Thymus (tissue), 11 donors: ENCODE measurements at regions not wholly inside any gene's neighbourhood (a gene's known extent, or its start where the extent isn't known, plus 50 kb on each side); places are given as distances from the start of the nearest gene placed in this dataset.

Source experiments
- DNase-seq, 9 donors: peaks; one replicate each; pipeline ENCODE4 v3.0.0-alpha.2; 2013; ENCODE audit warnings: low spot score in 9 of 9, low read depth in 6 of 9, missing footprints in 1 of 9
- H3K27ac ChIP-seq, 2 donors: one replicate each; pipeline ENCODE4 v1.5.1; 2013; ENCODE audit warnings: control low read depth in 1 of 2, low read depth in 1 of 2, low read length in 1 of 2, mild to moderate bottlenecking in 1 of 2, moderate library complexity in 1 of 2
- H3K27me3 ChIP-seq, 2 donors: one replicate each; pipeline ENCODE4 v1.5.1; 2013; ENCODE audit warnings: low read length in 1 of 2; ENCODE audit not compliant: control insufficient read depth in 2 of 2, insufficient read depth in 1 of 2
- H3K36me3 ChIP-seq, 2 donors: one replicate each; pipeline ENCODE4 v1.5.1; 2013; ENCODE audit warnings: low read length in 1 of 2, mild to moderate bottlenecking in 1 of 2, moderate library complexity in 1 of 2; ENCODE audit not compliant: control insufficient read depth in 2 of 2, insufficient read depth in 2 of 2
- H3K4me1 ChIP-seq, 2 donors: one replicate each; pipeline ENCODE4 v1.5.1; 2013; ENCODE audit warnings: low read length in 2 of 2; ENCODE audit not compliant: control insufficient read depth in 2 of 2, insufficient read depth in 2 of 2
- H3K4me3 ChIP-seq, 2 donors: one replicate each; pipeline ENCODE4 v1.5.1; 2013; ENCODE audit warnings: low read length in 2 of 2, control low read depth in 1 of 2, mild to moderate bottlenecking in 1 of 2
- H3K9me3 ChIP-seq, 2 donors: one replicate each; pipeline ENCODE4 v1.5.1; 2013; ENCODE audit warnings: low read length in 1 of 2, mild to moderate bottlenecking in 1 of 2; ENCODE audit not compliant: control insufficient read depth in 2 of 2, insufficient read depth in 1 of 2
- WGBS: extraction: QIAGEN DNeasy Blood & Tissue Kit; methylation state at CpG from one replicate; pipeline ENCODE4 v1.1.7; 2013; 5-methylcytosine and 5-hydroxymethylcytosine counted together
- donor health status: healthy.

DNA sequence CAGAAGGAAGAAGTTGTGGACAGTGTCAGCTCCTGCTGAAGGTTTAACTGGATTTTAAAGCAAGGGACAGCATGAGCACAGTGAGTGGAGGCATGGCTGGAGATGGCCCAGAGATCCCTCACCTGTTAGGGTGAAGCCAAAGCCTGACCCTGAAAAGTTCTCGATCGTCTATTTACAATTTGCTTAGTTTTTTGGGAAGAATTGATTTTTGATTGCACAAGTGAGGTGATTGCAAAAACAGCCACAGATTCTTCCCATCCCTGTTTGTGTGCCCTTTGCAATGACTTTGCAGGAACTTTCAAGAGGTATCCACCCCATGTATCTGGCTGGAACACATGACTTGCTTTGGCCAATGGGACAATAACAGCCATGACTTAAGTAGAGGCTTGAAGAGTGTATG is 170.1 kb downstream of the TFAP2C start:
- Histone ChIP-seq H3K27me3 (peaks cover 0 to 3% of the 10 kb centered on the region in 2 donors), H3K4me1 (peaks cover 0 to 2% of the 10 kb centered on the region in 2 donors), H3K9me3 (no peaks in the 10 kb centered on the region), H3K36me3 (no peaks in the 10 kb centered on the region), H3K27ac (no peak overlapping the region), H3K4me3 (no peak overlapping the region)
- WGBS, result 99% methylated on average over 2 of the region's 2 CpGs
- no peak for DNase-seq

DNA sequence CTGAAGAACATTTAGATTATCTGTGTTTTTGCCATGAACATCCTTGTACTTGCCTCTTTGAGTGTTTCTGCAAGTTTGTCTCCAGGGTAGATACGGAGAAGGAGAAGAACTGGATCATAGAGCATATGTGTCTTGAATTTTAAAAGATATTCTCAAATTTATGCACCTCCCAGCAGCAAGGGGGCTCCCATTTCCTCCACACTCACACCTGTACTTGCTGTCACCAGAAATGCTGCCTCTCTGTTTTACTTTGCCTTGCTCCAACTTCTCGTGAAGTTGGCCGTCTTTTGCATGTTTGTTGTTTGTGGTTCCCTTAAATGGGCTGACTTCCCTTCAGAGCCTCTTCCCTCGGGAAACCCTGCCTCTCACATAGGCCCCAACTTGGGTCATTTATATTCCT is 171.0 kb downstream of the TFAP2C start:
- no peak overlapping the region for H3K27ac ChIP-seq

DNA sequence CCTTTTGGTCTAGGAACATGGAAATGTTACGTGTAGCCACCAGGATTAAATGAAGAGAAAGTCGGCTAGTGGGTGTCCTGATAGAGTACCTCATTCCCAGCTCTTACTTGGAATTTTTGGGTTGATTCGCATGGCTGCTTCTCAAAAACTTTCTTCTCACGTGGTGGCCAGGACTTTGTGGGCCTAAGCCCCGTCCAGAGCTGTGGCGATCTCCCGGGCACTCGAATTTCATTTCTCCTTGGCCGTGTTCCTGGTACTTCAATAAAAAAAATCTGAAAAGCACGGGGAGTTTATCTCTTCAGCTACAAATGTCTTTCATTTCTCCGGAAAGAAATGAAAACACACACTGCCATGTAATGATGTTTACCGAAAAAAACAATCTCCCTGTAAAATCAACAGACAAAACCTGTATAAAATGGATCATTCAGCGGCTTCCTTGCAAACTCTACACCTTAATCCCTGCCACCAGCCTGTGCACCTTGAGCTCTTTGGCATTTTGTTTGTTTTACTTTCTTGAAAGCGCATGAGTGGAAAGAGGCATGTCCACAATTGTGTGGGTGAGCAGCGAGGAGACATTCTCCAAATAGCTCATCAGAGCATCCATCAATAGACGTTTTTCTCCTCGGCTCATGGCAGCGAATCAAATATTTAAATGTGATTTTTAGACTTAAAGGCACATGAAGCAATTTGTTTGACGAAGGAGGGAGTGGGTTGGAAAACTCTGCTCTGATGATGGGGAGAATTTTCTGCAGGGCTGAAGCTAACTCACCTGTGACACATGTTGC is 173.1 kb downstream of the TFAP2C start:
- no peak for DNase-seq
- WGBS, result 87% methylated on average over 19 of the region's 19 CpGs
- H3K4me1 ChIP-seq, result peaks cover 0 to 2% of the 10 kb centered on the region in 2 donors
- no peaks in the 10 kb centered on the region for H3K9me3 ChIP-seq
- no peak overlapping the region for H3K27ac ChIP-seq
- H3K27me3 ChIP-seq, result peaks cover 0 to 24% of the 10 kb centered on the region in 2 donors
- no peaks in the 10 kb centered on the region for H3K36me3 ChIP-seq
- no peak overlapping the region for H3K4me3 ChIP-seq

More for the DNA sequence above, 171.0 kb downstream of the TFAP2C start:
- Histone ChIP-seq H3K9me3 (no peaks in the 10 kb centered on the region), H3K4me1 (peaks cover 0 to 2% of the 10 kb centered on the region in 2 donors), H3K27me3 (peaks cover 0 to 7% of the 10 kb centered on the region in 2 donors), H3K4me3 (no peak overlapping the region), H3K36me3 (no peaks in the 10 kb centered on the region)
- 50% methylated on average over 4 of the region's 4 CpGs for WGBS
- peak in 1 of 9 donors; percentile 2 for DNase-seq

DNA sequence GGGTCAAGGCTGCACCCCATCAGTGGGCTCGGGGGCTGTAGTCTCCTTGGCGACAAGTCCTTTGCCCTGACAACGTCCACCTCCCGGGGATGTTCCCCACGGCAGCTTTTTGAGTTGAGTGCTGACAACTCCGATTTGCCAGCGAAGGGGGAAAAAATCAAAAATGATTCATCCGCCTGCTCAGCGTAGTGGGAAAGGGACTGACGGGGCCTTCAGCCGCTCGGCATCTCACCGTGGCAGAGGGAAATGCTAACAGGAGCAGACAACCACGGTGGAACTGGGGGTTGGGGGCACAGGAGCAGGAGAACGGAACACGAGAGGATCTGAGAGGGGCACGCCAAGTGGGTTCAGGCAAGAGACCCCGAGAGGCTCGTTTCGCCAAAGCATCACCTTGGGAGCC is 173.7 kb downstream of the TFAP2C start:
- no peak for DNase-seq
- H3K27me3 ChIP-seq, result peaks cover 0 to 30% of the 10 kb centered on the region in 2 donors
- WGBS, result 89% methylated on average over 20 of the region's 20 CpGs

DNA sequence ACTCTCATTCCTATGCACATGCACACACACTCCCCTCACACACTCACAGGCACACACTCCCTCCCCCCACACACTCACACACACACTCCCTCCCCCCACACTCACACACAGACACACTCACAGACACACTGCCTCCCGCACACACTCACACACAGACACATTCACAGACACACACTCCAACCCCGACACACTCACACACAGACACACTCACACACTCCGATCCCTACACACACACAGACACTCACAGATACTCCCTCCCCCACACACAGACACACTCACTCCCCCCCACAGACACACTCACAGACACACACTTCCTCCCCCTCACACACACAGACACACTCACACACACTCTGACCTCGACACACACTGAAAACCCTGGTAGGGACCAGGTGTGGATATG is 176.2 kb downstream of the TFAP2C start:
- DNase-seq, result no peak
- H3K9me3 ChIP-seq, result no peaks in the 10 kb centered on the region

More for the DNA sequence above, 173.7 kb downstream of the TFAP2C start:
- Histone ChIP-seq H3K36me3 (no peaks in the 10 kb centered on the region), H3K9me3 (no peaks in the 10 kb centered on the region), H3K4me1 (peaks cover 0 to 2% of the 10 kb centered on the region in 2 donors), H3K27ac (no peak overlapping the region), H3K4me3 (no peak overlapping the region)

DNA sequence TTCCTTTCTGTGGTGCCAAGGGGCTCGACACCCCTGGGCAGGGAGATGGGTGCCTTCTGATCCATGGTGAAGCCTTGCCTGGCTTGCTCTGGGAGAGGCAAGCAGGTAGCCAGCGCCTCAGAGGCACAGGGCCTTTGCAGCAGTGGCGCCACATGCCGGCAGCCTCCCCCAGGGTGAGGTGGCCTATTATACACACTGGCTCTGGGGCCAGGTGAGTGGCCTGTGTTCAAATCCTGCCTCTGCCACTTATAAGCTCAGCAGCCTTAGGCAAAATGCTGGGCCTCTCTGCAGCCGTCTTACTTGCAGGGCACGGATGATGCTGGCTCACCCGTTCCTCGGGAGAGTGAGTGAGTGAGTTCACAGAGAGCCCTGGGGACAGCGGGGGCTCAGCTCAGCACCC is 176.9 kb downstream of the TFAP2C start:
- peaks cover 0 to 50% of the 10 kb centered on the region in 2 donors for H3K27me3 ChIP-seq
- no peaks in the 10 kb centered on the region for H3K36me3 ChIP-seq
- H3K27ac ChIP-seq, result no peak overlapping the region
- H3K4me3 ChIP-seq, result no peak overlapping the region
- DNase-seq, result no peak
- WGBS, result 89% methylated on average over 9 of the region's 9 CpGs
- no peaks in the 10 kb centered on the region for H3K9me3 ChIP-seq
- H3K4me1 ChIP-seq, result no peaks in the 10 kb centered on the region

More for the DNA sequence above, 176.2 kb downstream of the TFAP2C start:
- Histone ChIP-seq H3K4me1 (peaks cover 0 to under 1% of the 10 kb centered on the region in 2 donors), H3K27ac (no peak overlapping the region), H3K4me3 (no peak overlapping the region), H3K27me3 (peaks cover 0 to 50% of the 10 kb centered on the region in 2 donors), H3K36me3 (no peaks in the 10 kb centered on the region)
- 78% methylated on average over 4 of the region's 4 CpGs for WGBS

DNA sequence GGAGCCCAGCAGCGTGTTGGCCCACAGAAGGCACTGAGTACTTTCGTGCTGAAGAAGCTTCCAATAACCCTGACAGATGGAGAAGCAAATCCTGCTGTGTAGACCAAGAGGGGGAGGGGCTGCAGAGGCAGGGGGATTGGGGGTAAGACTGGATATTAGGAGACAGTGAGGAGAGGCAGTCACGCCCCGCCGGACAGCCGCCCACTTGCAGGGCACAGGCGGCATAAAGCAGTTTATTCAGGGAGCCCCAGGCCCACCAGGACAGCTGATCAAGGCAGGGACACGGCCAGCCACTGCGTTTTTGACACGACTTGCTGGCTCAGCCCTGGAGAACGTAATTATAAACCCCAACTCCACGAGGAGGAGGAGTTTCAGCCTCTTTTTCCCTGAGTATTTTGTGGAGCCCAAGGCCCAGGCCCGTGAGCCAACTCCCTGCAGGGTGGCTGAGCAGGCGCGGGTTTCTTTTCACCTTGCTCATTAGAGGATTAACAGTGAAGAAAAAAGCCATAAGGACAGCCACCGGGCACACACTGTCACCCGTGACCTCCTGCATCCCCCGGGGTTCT is 177.9 kb downstream of the TFAP2C start:
- H3K4me1 ChIP-seq, result no peaks in the 10 kb centered on the region
- 51% methylated on average over 18 of the region's 18 CpGs for WGBS
- H3K27ac ChIP-seq, result no peak overlapping the region

DNA sequence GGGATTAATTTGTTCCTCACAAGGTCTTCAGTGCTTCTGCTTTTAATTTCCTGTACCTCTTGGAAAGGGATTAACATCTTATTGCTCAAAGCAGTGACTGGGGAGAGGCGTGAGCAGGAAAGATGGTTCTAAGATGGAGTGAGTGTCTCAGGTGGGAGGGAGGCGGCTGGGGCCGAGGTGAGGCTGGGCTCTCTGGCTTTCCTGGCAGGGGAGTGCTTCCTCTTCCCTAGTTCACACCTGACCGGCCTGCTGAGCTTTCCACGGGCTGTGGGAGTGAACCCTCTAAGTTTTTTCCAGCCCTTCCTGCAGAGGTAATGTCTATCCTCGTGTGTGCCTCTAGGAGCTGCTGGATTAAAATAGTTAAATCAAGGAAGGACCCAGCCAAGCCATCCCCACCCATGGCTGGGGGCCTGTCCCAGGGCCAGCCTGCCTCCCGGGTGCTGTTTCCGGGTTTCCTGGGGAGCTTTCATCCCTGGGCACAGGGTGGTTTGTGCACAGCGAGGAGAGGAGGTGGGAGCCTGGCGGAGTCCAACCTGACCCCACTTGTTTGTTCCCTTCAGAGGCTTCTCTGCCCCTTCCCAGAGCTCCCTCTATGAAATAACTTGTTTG is 179.1 kb downstream of the TFAP2C start:
- H3K9me3 ChIP-seq, result no peaks in the 10 kb centered on the region
- no peak overlapping the region for H3K4me3 ChIP-seq
- no peaks in the 10 kb centered on the region for H3K4me1 ChIP-seq
- DNase-seq, result no peak
- no peak overlapping the region for H3K27ac ChIP-seq
- 24% methylated on average over 10 of the region's 10 CpGs for WGBS
- H3K27me3 ChIP-seq, result peaks cover 0 to 47% of the 10 kb centered on the region in 2 donors
- no peaks in the 10 kb centered on the region for H3K36me3 ChIP-seq

More for the DNA sequence above, 177.9 kb downstream of the TFAP2C start:
- peaks cover 0 to 50% of the 10 kb centered on the region in 2 donors for H3K27me3 ChIP-seq
- H3K9me3 ChIP-seq, result no peaks in the 10 kb centered on the region
- no peak overlapping the region for H3K4me3 ChIP-seq
- H3K36me3 ChIP-seq, result no peaks in the 10 kb centered on the region
- no peak for DNase-seq

DNA sequence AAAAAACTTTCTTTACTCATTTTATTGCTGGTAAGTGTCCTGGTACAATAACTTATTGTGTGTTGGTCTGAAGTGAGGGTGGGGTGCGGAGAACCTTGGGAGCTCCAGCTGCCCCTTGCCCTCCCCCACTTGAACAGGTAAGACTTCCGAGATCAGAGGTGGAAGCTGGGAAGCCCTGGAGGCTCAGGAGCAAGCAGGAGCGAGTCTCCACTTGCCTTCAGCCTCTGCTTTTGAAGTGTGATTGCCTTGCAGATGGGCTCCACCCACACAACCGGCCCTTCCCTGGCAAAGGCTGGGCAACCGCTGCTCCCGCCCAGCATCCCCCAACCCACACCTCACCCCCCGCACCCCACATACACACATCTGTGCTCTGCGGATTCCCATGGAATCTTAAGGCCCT is 179.6 kb downstream of the TFAP2C start:
- 33% methylated on average over 8 of the region's 8 CpGs for WGBS
- no peaks in the 10 kb centered on the region for H3K4me1 ChIP-seq
- H3K9me3 ChIP-seq, result no peaks in the 10 kb centered on the region
- H3K4me3 ChIP-seq, result no peak overlapping the region
- H3K27ac ChIP-seq, result no peak overlapping the region
- peaks cover 0 to 47% of the 10 kb centered on the region in 2 donors for H3K27me3 ChIP-seq
- DNase-seq, result no peak
- no peaks in the 10 kb centered on the region for H3K36me3 ChIP-seq
